SK-N-SH (cell line): ENCODE measurements at regions not wholly inside any gene's neighbourhood (a gene's known extent, or its start where the extent isn't known, plus 50 kb on each side); places are given as distances from the start of the nearest gene placed in this dataset.

Source experiments
- CTCF ChIA-PET: fragments of 300-600, 350-600 bp; formaldehyde crosslinking; extraction: SDS; loops from one replicate; lab custom pipeline; 2021; lab: Yijun Ruan, JAX
- POLR2A ChIA-PET: fragments of 350-600 bp; sonication (Branson Sonifier 250); formaldehyde crosslinking; extraction: SDS; loops from one replicate; lab custom pipeline; 2020; ENCODE audit warnings: antibody characterized with exemption, inconsistent platforms; lab: Yijun Ruan, JAX
- DNase-seq: peaks from one replicate; pipeline ENCODE4 v3.0.0; 2012
- H2AFZ ChIP-seq: fragments of 200-600 bp; sonication (generic); 2 replicates; pipeline ENCODE4 v1.8.1; 2016; ENCODE audit warnings: antibody characterized with exemption, mild to moderate bottlenecking, low read depth
- H3F3A ChIP-seq: fragments of 200-600 bp; sonication (generic); replicated peaks from 2 replicates; pipeline ENCODE3; 2016; ENCODE audit warnings: antibody characterized with exemption, mild to moderate bottlenecking; ENCODE audit not compliant: insufficient read depth
- H3K27ac ChIP-seq, 2 experiments: fragments of 200-500 bp in 1 of 2; fragments of 200-600 bp in 1 of 2; sonication (Bioruptor generic) in 1 of 2; sonication (generic), shearing (Covaris generic) in 1 of 2; 2 replicates each; pipeline versions ENCODE4 v1.5.1 to v1.6.1; 2014 to 2016; ENCODE audit warnings: low read depth in 2 of 2, inconsistent platforms in 1 of 2, low read length in 1 of 2, mild to moderate bottlenecking in 1 of 2, mixed read lengths in 1 of 2
- H3K27me3 ChIP-seq: fragments of 200-600 bp; sonication (generic), shearing (Covaris generic); 2 replicates; pipeline ENCODE4 v1.6.1; 2016; ENCODE audit warnings: mixed run types; ENCODE audit not compliant: insufficient read depth
- H3K36me3 ChIP-seq, 2 experiments: fragments of 200-500 bp in 1 of 2; fragments of 200-600 bp in 1 of 2; sonication (Bioruptor generic) in 1 of 2; sonication (generic) in 1 of 2; replicated peaks in 1 of 2; 2 replicates each; pipeline versions ENCODE3 to v1.5.1; 2014 to 2016; ENCODE audit warnings: low read length in 1 of 2, mild to moderate bottlenecking in 1 of 2; ENCODE audit not compliant: insufficient read depth in 2 of 2, control insufficient read depth in 1 of 2
- H3K4me1 ChIP-seq, 2 experiments: fragments of 200-500 bp in 1 of 2; fragments of 200-600 bp in 1 of 2; sonication (Bioruptor generic) in 1 of 2; sonication (generic), shearing (Covaris generic) in 1 of 2; 2 replicates each; pipeline versions ENCODE4 v1.5.1 to v1.6.1; 2014 to 2016; ENCODE audit warnings: low read depth in 1 of 2, low read length in 1 of 2, mixed run types in 1 of 2; ENCODE audit not compliant: insufficient read depth in 2 of 2, control insufficient read depth in 1 of 2
- H3K4me2 ChIP-seq: fragments of 200-600 bp; sonication (generic), shearing (Covaris generic); 2 replicates; pipeline ENCODE4 v1.6.1; 2017; ENCODE audit warnings: mixed run types
- H3K4me3 ChIP-seq, 2 experiments: fragments of 200-500 bp in 1 of 2; fragments of 200-600 bp in 1 of 2; sonication (Bioruptor generic) in 1 of 2; sonication (generic), shearing (Covaris generic) in 1 of 2; 2 replicates each; pipeline versions ENCODE4 v1.5.1 to v1.8.1; 2014 to 2016; ENCODE audit warnings: low read depth in 2 of 2, inconsistent platforms in 1 of 2, low read length in 1 of 2, mild to moderate bottlenecking in 1 of 2, mixed read lengths in 1 of 2, moderate library complexity in 1 of 2
- H3K79me2 ChIP-seq: fragments of 200-600 bp; sonication (generic); 2 replicates; pipeline ENCODE4 v1.8.1; 2017; ENCODE audit warnings: mild to moderate bottlenecking; ENCODE audit not compliant: insufficient read depth
- H3K9ac ChIP-seq: fragments of 200-600 bp; sonication (generic); 2 replicates; pipeline ENCODE4 v1.6.1; 2017; ENCODE audit warnings: mixed run types
- H3K9me2 ChIP-seq: fragments of 200-600 bp; sonication (generic); 2 replicates; pipeline ENCODE4 v1.6.1; 2017; ENCODE audit warnings: mixed run types
- H3K9me3 ChIP-seq: fragments of 200-600 bp; sonication (generic); 2 replicates; pipeline ENCODE4 v1.6.1; 2017; ENCODE audit warnings: mixed run types, mild to moderate bottlenecking, moderate library complexity
- H4K20me1 ChIP-seq: fragments of 200-600 bp; sonication (generic); 2 replicates; pipeline ENCODE4 v1.6.1; 2017; ENCODE audit warnings: mild to moderate bottlenecking, mixed run types; ENCODE audit not compliant: insufficient read depth
- CHD2 ChIP-seq: fragments of 150-350 bp; IDR thresholded peaks from 2 replicates; pipeline ENCODE4 v1.6.1; 2018; ENCODE audit warnings: low read length; ENCODE audit not compliant: partially characterized antibody
- EP300 ChIP-seq, 2 experiments: IDR thresholded peaks; 2 replicates each; pipeline versions ENCODE4 v1.4.0 to v1.6.1; 2012; ENCODE audit warnings: borderline replicate concordance in 1 of 2, low read depth in 1 of 2, low read length in 1 of 2
- EZH2phosphoT487 ChIP-seq: fragments of 200-600 bp; sonication (generic); IDR thresholded peaks from 2 replicates; pipeline ENCODE4 v1.6.1; 2017; ENCODE audit warnings: low read depth, mixed run types, mild to moderate bottlenecking, antibody characterized with exemption, moderate library complexity, borderline replicate concordance
- GATA2 ChIP-seq: sonication (generic); formaldehyde crosslinking; IDR thresholded peaks from 2 replicates; pipeline ENCODE4 v1.5.0; 2020; ENCODE audit warnings: mild to moderate bottlenecking, missing genetic modification reagents
- JUND ChIP-seq: IDR thresholded peaks from 2 replicates; pipeline ENCODE4 v1.4.0; 2012
- MAX ChIP-seq: IDR thresholded peaks from 2 replicates; pipeline ENCODE4 v1.4.0; 2012; ENCODE audit warnings: low read depth
- MXI1 ChIP-seq: IDR thresholded peaks from 2 replicates; pipeline ENCODE4 v1.6.1; 2012; ENCODE audit warnings: mild to moderate bottlenecking, low read depth, low read length, improper control_type of control experiment
- NRF1 ChIP-seq: IDR thresholded peaks from 2 replicates; pipeline ENCODE4 v1.6.1; 2012; ENCODE audit warnings: low read depth, mild to moderate bottlenecking, low read length
- POLR2AphosphoS5 ChIP-seq: IDR thresholded peaks from 2 replicates; pipeline ENCODE4 v1.6.1; 2012; ENCODE audit warnings: low read depth, low read length
- RFX5 ChIP-seq: IDR thresholded peaks from 2 replicates; pipeline ENCODE4 v1.6.1; 2012; ENCODE audit warnings: mild to moderate bottlenecking, improper control_type of control experiment, low read length
- TAF1 ChIP-seq: IDR thresholded peaks from 2 replicates; pipeline ENCODE4 v1.6.1; 2012; ENCODE audit warnings: low read depth, mild to moderate bottlenecking, low read length, moderate library complexity, borderline replicate concordance
- TEAD4 ChIP-seq: IDR thresholded peaks from 2 replicates; pipeline ENCODE4 v1.4.0; 2012; ENCODE audit warnings: mild to moderate bottlenecking, borderline replicate concordance; ENCODE audit not compliant: insufficient read depth
- WGBS: methylation state at CpG from one replicate; pipeline ENCODE4 v1.1.6; 2017; ENCODE audit warnings: low lambda C conversion rate; 5-methylcytosine and 5-hydroxymethylcytosine counted together
- TF ChIP-seq, protein P1 (sequence below): fragments of 150-350 bp; IDR thresholded peaks from 2 replicates; pipeline ENCODE4 v1.6.1; 2017; ENCODE audit warnings: antibody characterized with exemption, low read length, low read depth, borderline replicate concordance
- TF ChIP-seq, protein P2 (sequence below): IDR thresholded peaks from 2 replicates; pipeline ENCODE4 v1.4.0; 2012; ENCODE audit warnings: low read depth, borderline replicate concordance
- TF ChIP-seq, protein P3 (sequence below): fragments of 150-350 bp; IDR thresholded peaks from 2 replicates; pipeline ENCODE4 v1.6.1; 2016; ENCODE audit warnings: mild to moderate bottlenecking, low read depth, low read length

- no peaks in the 10 kb centered on the region for H3K79me2 ChIP-seq
- DNase-seq: no peak
- no peak overlapping the region for H2AFZ ChIP-seq
- H3K4me2 ChIP-seq: no peak overlapping the region
- ChIA-PET POLR2A (no interaction called here), CTCF (no interaction called here)
- H3K27me3 ChIP-seq: no peaks in the 10 kb centered on the region
- WGBS: 64% methylated on average over 3 of the region's 3 CpGs
- H3K4me3 ChIP-seq: no peak overlapping the region
- H3K4me1 ChIP-seq: no peaks in the 10 kb centered on the region
- H3K27ac ChIP-seq: no peak overlapping the region
- H3K9me3 ChIP-seq: no peaks in the 10 kb centered on the region
- TF ChIP-seq, protein P1, sequence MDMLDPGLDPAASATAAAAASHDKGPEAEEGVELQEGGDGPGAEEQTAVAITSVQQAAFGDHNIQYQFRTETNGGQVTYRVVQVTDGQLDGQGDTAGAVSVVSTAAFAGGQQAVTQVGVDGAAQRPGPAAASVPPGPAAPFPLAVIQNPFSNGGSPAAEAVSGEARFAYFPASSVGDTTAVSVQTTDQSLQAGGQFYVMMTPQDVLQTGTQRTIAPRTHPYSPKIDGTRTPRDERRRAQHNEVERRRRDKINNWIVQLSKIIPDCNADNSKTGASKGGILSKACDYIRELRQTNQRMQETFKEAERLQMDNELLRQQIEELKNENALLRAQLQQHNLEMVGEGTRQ: no peak
- TF ChIP-seq TAF1: no peak
- TF ChIP-seq CHD2: no peak
- TF ChIP-seq MXI1: no peak
- TF ChIP-seq EZH2phosphoT487: no peak
- no peak for TF ChIP-seq NRF1
- no peak for TF ChIP-seq MAX
- TF ChIP-seq TEAD4: no peak
- TF ChIP-seq, protein P2, sequence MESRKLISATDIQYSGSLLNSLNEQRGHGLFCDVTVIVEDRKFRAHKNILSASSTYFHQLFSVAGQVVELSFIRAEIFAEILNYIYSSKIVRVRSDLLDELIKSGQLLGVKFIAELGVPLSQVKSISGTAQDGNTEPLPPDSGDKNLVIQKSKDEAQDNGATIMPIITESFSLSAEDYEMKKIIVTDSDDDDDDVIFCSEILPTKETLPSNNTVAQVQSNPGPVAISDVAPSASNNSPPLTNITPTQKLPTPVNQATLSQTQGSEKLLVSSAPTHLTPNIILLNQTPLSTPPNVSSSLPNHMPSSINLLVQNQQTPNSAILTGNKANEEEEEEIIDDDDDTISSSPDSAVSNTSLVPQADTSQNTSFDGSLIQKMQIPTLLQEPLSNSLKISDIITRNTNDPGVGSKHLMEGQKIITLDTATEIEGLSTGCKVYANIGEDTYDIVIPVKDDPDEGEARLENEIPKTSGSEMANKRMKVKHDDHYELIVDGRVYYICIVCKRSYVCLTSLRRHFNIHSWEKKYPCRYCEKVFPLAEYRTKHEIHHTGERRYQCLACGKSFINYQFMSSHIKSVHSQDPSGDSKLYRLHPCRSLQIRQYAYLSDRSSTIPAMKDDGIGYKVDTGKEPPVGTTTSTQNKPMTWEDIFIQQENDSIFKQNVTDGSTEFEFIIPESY: no peak
- no peak for TF ChIP-seq EP300 (IDR thresholded peaks at IDR 0.05; ENCODE audit: borderline replicate concordance in 1 of 2, low read depth in 1 of 2, low read length in 1 of 2)
- no peak for TF ChIP-seq GATA2 (CRISPR knock-in tag)
- no peak for TF ChIP-seq JUND
- TF ChIP-seq, protein P3, sequence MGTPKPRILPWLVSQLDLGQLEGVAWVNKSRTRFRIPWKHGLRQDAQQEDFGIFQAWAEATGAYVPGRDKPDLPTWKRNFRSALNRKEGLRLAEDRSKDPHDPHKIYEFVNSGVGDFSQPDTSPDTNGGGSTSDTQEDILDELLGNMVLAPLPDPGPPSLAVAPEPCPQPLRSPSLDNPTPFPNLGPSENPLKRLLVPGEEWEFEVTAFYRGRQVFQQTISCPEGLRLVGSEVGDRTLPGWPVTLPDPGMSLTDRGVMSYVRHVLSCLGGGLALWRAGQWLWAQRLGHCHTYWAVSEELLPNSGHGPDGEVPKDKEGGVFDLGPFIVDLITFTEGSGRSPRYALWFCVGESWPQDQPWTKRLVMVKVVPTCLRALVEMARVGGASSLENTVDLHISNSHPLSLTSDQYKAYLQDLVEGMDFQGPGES: no peak
- TF ChIP-seq POLR2AphosphoS5: no peak
- TF ChIP-seq RFX5: no peak
- no peaks in the 10 kb centered on the region for H4K20me1 ChIP-seq
- H3K36me3 ChIP-seq: no peaks in the 10 kb centered on the region
- no peaks in the 10 kb centered on the region for H3F3A ChIP-seq
- no peaks in the 10 kb centered on the region for H3K9me2 ChIP-seq
- H3K9ac ChIP-seq: no peak overlapping the region
These were observed 317.5 kb downstream of the UTRN start for GRCh38 chr6:144602523-144603180.
